Glutamatergic neuron (in vitro differentiated cells): ENCODE measurements at regions not wholly inside any gene's neighbourhood (a gene's known extent, or its start where the extent isn't known, plus 50 kb on each side); places are given as distances from the start of the nearest gene placed in this dataset.
A peak's percentile ranks its signal among the peaks of the same experiment; 100 is the strongest.
"Not testable (repeated sequence)": the region's sequence is repeated elsewhere in the genome, so short reads cannot be mapped to it uniquely, and the experiment has no call there.

ENCODE experiments used
- DNase-seq: peaks from one replicate; pipeline ENCODE4 v3.0.0; 2022
- H3K27ac Mint-ChIP-seq: one replicate; pipeline ENCODE4 v1.8.0; 2020; ENCODE audit warnings: mild to moderate bottlenecking, mixed read lengths, inconsistent platforms; ENCODE audit not compliant: unreplicated experiment
- H3K27me3 Mint-ChIP-seq: one replicate; pipeline ENCODE4 v1.8.0; 2020; ENCODE audit warnings: mild to moderate bottlenecking, moderate library complexity, mixed read lengths, inconsistent platforms; ENCODE audit not compliant: unreplicated experiment
- H3K36me3 Mint-ChIP-seq: one replicate; pipeline ENCODE4 v1.8.0; 2020; ENCODE audit warnings: mild to moderate bottlenecking, mixed read lengths, inconsistent platforms; ENCODE audit not compliant: unreplicated experiment
- H3K4me1 Mint-ChIP-seq: one replicate; pipeline ENCODE4 v1.8.0; 2020; ENCODE audit warnings: mild to moderate bottlenecking, low read depth, mixed read lengths, inconsistent platforms; ENCODE audit not compliant: unreplicated experiment
- H3K4me3 Mint-ChIP-seq: one replicate; pipeline ENCODE4 v1.8.0; 2020; ENCODE audit warnings: mild to moderate bottlenecking, mixed read lengths, inconsistent platforms; ENCODE audit not compliant: unreplicated experiment
- H3K9me3 Mint-ChIP-seq: one replicate; pipeline ENCODE4 v1.8.0; 2020; ENCODE audit warnings: mild to moderate bottlenecking, moderate library complexity, mixed read lengths, inconsistent platforms; ENCODE audit not compliant: unreplicated experiment
- TF ChIP-seq, protein P1 (sequence below): fragments of 200-600 bp; sonication (generic); IDR thresholded peaks from one replicate; pipeline ENCODE4 v1.5.0; 2021; ENCODE audit not compliant: partially characterized antibody, unreplicated experiment

DNA sequence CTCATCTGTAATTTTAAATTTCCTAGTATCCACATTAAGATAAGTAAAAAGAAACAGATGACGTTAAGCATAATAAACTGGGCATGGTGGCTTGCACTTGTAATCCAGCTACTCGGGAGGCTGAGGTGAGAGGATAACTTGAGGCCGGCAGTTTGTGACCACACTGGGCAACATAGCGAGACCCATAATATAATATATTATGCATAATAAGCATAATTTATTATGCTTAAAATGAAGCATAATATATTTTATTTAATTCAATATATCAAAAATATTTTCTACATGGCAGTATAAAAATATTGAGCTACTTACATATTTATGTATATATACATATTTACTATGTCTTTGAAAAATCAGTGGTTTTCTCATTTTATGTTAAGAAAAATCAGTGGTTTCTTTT lies 128.3 kb downstream of the GOSR1 start:
- Mint-ChIP-seq H3K27ac (no peak overlapping the region), H3K9me3 (no peaks in the 10 kb centered on the region)

DNA sequence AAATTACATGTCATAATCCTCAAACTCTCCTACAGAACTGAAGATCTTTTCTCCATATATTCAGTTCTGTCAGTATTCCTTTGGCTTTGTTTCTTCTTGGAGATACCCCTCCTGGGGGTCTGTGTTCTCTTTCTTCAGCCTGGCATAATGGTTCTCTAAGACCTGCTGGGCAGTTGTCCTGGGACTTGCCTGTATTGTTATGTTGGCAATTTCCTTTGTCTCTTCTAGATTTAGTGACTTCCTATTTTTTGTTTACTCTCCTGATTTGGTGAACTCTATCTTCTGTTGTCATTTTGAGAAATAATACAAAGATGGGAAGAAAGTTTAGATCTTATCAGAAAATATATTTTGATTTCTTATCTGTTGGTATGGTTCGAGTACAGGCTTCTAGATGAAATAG lies 127.8 kb downstream of the GOSR1 start:
- Mint-ChIP-seq H3K4me3 (no peak overlapping the region), H3K4me1 (peaks cover 5% of the 10 kb centered on the region), H3K9me3 (no peaks in the 10 kb centered on the region), H3K36me3 (no peaks in the 10 kb centered on the region), H3K27me3 (no peaks in the 10 kb centered on the region), H3K27ac (no peak overlapping the region)
- TF ChIP-seq, protein P1, sequence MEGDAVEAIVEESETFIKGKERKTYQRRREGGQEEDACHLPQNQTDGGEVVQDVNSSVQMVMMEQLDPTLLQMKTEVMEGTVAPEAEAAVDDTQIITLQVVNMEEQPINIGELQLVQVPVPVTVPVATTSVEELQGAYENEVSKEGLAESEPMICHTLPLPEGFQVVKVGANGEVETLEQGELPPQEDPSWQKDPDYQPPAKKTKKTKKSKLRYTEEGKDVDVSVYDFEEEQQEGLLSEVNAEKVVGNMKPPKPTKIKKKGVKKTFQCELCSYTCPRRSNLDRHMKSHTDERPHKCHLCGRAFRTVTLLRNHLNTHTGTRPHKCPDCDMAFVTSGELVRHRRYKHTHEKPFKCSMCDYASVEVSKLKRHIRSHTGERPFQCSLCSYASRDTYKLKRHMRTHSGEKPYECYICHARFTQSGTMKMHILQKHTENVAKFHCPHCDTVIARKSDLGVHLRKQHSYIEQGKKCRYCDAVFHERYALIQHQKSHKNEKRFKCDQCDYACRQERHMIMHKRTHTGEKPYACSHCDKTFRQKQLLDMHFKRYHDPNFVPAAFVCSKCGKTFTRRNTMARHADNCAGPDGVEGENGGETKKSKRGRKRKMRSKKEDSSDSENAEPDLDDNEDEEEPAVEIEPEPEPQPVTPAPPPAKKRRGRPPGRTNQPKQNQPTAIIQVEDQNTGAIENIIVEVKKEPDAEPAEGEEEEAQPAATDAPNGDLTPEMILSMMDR, result no peak
- DNase-seq, result no peak

More for the DNA sequence above, 128.3 kb downstream of the GOSR1 start:
- DNase-seq, result no peak
- H3K4me3 Mint-ChIP-seq, result no peak overlapping the region
- H3K36me3 Mint-ChIP-seq, result no peaks in the 10 kb centered on the region
- H3K4me1 Mint-ChIP-seq, result peaks cover 5% of the 10 kb centered on the region
- TF ChIP-seq, protein P1, result no peak
- no peaks in the 10 kb centered on the region for H3K27me3 Mint-ChIP-seq

DNA sequence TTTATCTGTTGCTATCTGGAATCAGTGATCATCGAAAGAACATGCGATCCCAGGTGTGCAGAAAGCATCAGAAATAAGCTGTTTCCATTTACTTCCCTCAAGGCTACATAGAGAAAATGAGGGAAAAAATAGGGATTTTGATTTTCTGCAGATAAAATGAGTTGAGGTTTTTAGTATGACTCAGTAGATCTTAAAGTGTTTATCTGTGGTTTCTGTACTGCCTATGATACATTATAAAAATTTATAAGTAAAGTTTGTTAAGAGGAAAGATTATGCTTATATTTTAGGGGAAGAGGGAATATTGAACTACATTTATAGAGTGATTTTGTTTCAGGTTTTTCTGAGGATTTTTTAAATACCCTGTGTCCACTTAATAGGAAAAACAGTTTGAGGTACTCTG lies 125.2 kb downstream of the GOSR1 start:
- not testable (repeated sequence) for H3K27ac Mint-ChIP-seq, DNase-seq, H3K9me3 Mint-ChIP-seq, H3K36me3 Mint-ChIP-seq, H3K4me1 Mint-ChIP-seq, H3K27me3 Mint-ChIP-seq
- peak overlapping the region; percentile 83 for H3K4me3 Mint-ChIP-seq

DNA sequence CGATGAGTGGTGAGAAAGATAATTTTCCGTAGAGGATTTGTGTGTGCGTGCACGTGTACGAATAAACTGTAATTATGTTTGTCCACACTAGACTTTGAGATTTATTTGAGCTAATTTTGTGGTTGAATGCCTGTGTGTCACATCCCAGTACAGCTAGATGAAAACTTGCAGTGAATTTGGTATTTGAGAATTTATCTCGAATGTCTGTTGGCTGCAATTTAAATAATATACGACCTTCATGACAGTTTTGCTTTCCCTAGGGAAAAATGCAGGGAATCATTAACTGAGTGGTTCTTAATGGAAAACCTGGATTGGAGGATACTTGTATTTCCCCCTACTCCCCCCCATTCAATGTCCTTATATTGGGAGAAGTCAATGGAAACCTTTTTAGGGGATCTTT lies 124.8 kb downstream of the GOSR1 start:
- peak overlapping the region; percentile 83 for H3K4me3 Mint-ChIP-seq
- H3K4me1 Mint-ChIP-seq, DNase-seq, H3K36me3 Mint-ChIP-seq, H3K9me3 Mint-ChIP-seq, H3K27me3 Mint-ChIP-seq, H3K27ac Mint-ChIP-seq: not testable (repeated sequence)

DNA sequence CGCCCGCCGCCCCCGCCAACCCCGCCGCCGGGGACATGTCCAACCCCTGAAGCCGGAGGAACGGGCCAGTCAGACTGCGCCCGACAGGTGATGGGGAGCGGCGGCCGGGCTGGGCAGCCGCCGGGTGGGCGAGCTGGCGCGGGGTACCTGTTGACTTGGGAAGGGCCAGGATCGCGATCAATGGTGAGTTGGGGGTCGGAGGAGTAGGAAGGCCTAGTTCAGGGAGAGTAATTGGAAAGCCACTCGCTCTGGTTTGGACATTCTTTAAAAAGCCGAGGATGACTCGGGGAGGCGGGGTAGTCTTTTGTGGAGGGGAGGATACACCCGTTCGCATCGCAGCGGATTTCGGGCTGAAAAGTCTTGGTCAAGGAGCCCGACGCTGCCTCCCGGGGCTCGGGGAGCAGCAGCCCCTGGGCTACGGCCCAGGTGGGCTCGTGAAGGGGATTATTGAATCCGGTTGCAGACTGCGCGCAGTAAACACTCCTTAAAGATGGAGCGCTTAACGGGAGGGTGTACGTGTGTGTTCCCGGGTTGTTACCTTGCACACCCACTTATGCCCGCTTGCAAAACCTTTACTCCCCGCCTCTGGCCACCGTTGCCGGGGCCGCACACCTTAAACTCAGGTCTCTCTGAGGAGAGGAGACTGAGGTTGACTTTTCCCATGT lies 123.8 kb downstream of the GOSR1 start:
- TF ChIP-seq, protein P1, result no peak
- no peaks in the 10 kb centered on the region for H3K27me3 Mint-ChIP-seq
- no peak for DNase-seq
- H3K27ac Mint-ChIP-seq, result peak overlapping the region; percentile 70
- H3K4me3 Mint-ChIP-seq, result peak overlapping the region; percentile 98
- peaks cover 5% of the 10 kb centered on the region for H3K4me1 Mint-ChIP-seq
- H3K9me3 Mint-ChIP-seq, result peaks cover 2% of the 10 kb centered on the region
- no peaks in the 10 kb centered on the region for H3K36me3 Mint-ChIP-seq

DNA sequence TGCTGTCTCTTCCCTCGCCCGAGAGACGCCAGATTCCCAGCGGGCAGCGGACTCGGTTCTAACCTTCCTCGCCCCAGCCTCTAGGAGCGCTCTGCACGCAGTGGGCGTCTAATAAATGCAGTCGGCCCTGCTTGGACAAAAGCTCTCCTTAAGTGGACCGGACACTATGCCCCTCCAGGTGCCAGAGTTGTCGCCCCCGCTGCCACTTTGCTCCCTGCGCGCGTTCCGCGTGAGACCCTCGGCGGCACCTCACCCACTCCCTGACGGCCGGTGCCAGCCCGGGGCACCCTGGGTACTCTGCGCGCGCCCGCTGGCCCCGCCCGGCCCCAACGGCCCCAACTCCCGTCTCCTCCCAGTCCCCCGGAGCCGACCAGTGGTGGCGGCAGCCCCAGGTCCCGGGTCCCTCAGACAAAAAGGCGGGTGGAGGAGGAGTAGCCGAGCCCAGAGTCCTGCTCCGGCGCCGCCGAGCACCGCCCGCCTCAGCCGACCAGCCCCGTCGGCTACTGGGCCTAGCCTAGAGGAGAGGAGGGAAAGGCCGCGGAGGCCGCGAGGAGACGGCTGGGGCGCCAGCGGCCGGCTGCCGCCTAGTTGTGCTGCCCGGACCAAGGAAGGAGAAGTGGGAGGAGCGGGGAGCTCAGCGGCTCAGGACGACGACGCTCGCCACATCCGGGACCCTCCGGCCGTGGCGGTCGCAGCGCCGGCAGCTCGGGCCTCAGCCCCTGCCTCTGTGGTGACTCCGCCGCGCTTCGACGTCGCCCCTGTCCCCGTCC lies 123.0 kb downstream of the GOSR1 start:
- H3K27ac Mint-ChIP-seq, result no peak overlapping the region
- peak; percentile 84 for DNase-seq
- peak overlapping the region; percentile 85 for H3K4me3 Mint-ChIP-seq
- no peaks in the 10 kb centered on the region for H3K27me3 Mint-ChIP-seq
- peaks cover 2% of the 10 kb centered on the region for H3K9me3 Mint-ChIP-seq
- no peaks in the 10 kb centered on the region for H3K36me3 Mint-ChIP-seq
- peaks cover 5% of the 10 kb centered on the region for H3K4me1 Mint-ChIP-seq
- TF ChIP-seq, protein P1, result peak; percentile 14
